Esophagus squamous epithelium (tissue), 5 donors: ENCODE measurements at regions not wholly inside any gene's neighbourhood (a gene's known extent, or its start where the extent isn't known, plus 50 kb on each side); places are given as distances from the start of the nearest gene placed in this dataset.

Experiments
- DNase-seq: peaks from one replicate; lab custom pipeline; 2025; lab: John Stamatoyannopoulos, UW
- H3K27ac ChIP-seq, 4 donors: fragments of 200-600 bp; sonication (generic); one replicate each; pipeline ENCODE4 v1.5.1; 2016 to 2019; ENCODE audit warnings: mild to moderate bottlenecking in 1 of 4
- H3K27me3 ChIP-seq, 4 donors: fragments of 200-600 bp; sonication (generic); 1 replicate in 3 of 4; 2 replicates in 1 of 4; pipeline versions ENCODE4 v1.5.1 to v1.6.0; 2017 to 2021; ENCODE audit warnings: antibody characterized with exemption in 1 of 4
- H3K36me3 ChIP-seq, 3 donors: fragments of 200-600 bp; sonication (generic); one replicate each; pipeline ENCODE4 v1.5.1; 2016 to 2019
- H3K4me1 ChIP-seq, 3 donors: fragments of 200-600 bp; sonication (generic); one replicate each; pipeline ENCODE4 v1.5.1; 2017 to 2019
- H3K4me3 ChIP-seq, 4 donors: fragments of 200-600 bp; sonication (generic); 1 replicate in 3 of 4; 2 replicates in 1 of 4; pipeline ENCODE4 v1.5.1; 2016 to 2019; ENCODE audit warnings: mild to moderate bottlenecking in 2 of 4, moderate library complexity in 1 of 4
- H3K9me3 ChIP-seq, 3 donors: fragments of 200-600 bp; sonication (generic); one replicate each; pipeline ENCODE4 v1.5.1; 2016 to 2019
- CTCF ChIP-seq, 6 experiments: fragments of 450-650 bp in 4 of 6; fragments of 200-600 bp in 2 of 6; sonication (generic) in 2 of 6; IDR thresholded peaks; one replicate each; pipeline ENCODE4 v1.5.1; 2016 to 2019; ENCODE audit warnings: antibody characterized with exemption in 6 of 6, mild to moderate bottlenecking in 4 of 6, moderate library complexity in 4 of 6
- POLR2A ChIP-seq, 4 donors: fragments of 450-650 bp; IDR thresholded peaks; one replicate each; pipeline ENCODE4 v1.6.1; 2017; ENCODE audit warnings: antibody characterized with exemption in 4 of 4, mild to moderate bottlenecking in 4 of 4, moderate library complexity in 3 of 4
- WGBS, 2 donors: methylation state at CpG; one replicate each; pipeline ENCODE4 v1.1.5; 2018; 5-methylcytosine and 5-hydroxymethylcytosine counted together
- intact Hi-C: fragments of 100-400 bp; cut with DNase I; formaldehyde crosslinking; loops from one replicate; pipeline ENCODE4 v1.15.0; 2022
- donor health status: DM: yes; HTN: yes; CAD: no.

- intact Hi-C loops = no loop called here
- Histone ChIP-seq H3K4me3 (no peak overlapping the region), H3K27me3 (no peaks in the 10 kb centered on the region), H3K27ac (no peak overlapping the region), H3K9me3 (no peaks in the 10 kb centered on the region), H3K4me1 (peaks cover 0 to 14% (median 0%) of the 10 kb centered on the region in 3 donors), H3K36me3 (peaks cover 0 to 36% (median 0%) of the 10 kb centered on the region in 3 donors)
- DNase-seq = no peak
- 73 to 95% methylated on average over 5 to 7 of the region's 7 CpGs for WGBS, 2 donors
- TF ChIP-seq POLR2A (IDR thresholded peaks at IDR 0.05) = no peak
- TF ChIP-seq CTCF (IDR thresholded peaks at IDR 0.05) = no peak
Observed at GRCh38 chr22:25382762-25383161, 163.3 kb downstream of the CRYBB2 start.

DNA sequence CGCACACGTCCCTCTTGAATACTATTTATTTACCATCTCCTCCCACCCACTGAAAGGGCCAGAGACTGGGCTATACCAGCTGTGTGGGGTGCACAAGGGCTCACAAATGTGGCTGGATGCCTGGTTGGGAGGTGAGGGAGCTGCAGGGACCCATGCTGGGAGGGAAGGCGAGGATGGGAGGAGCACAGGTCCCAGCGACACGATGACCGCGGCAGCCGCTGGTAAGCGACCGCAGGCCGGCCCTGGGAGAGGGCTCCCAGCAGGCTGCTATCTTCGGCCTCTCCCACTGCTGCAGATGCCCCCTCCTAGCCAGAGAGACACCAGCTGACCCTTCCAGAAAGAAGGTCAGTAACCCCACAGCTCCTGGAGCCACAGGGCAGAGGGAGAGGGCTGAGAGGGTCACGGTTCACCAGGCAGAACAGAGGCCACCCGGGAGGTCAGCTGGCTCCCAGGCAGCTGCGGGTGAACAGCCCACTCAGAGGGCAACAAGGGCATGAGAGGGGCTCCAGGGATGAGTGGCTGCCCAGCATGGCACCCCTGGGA, 163.9 kb downstream of the CRYBB2 start:
- H3K36me3 ChIP-seq = peaks cover 0 to 30% (median 0%) of the 10 kb centered on the region in 3 donors
- DNase-seq = no peak
- intact Hi-C loops = no loop called here
- H3K9me3 ChIP-seq = no peaks in the 10 kb centered on the region
- 50 to 79% methylated on average over 2 to 7 of the region's 15 CpGs for WGBS, 2 donors
- no peak overlapping the region for H3K27ac ChIP-seq
- TF ChIP-seq POLR2A (IDR thresholded peaks at IDR 0.05) (no peak), CTCF (IDR thresholded peaks at IDR 0.05) (no peak)
- H3K4me3 ChIP-seq = no peak overlapping the region
- peaks cover 0 to 15% (median 0%) of the 10 kb centered on the region in 3 donors for H3K4me1 ChIP-seq
- H3K27me3 ChIP-seq = no peaks in the 10 kb centered on the region

- no peaks in the 10 kb centered on the region for H3K9me3 ChIP-seq
- no peak overlapping the region for H3K27ac ChIP-seq
- no peak for DNase-seq
- peaks cover 0 to 20% (median 0%) of the 10 kb centered on the region in 3 donors for H3K4me1 ChIP-seq
- WGBS, 2 donors = 84 to 99% methylated on average over 10 to 17 of the region's 18 CpGs
- intact Hi-C loops = no loop called here
- no peak for TF ChIP-seq POLR2A (IDR thresholded peaks at IDR 0.05)
- no peak for TF ChIP-seq CTCF (IDR thresholded peaks at IDR 0.05)
- H3K27me3 ChIP-seq = no peaks in the 10 kb centered on the region
- H3K4me3 ChIP-seq = no peak overlapping the region
- peaks cover 0 to 24% (median 0%) of the 10 kb centered on the region in 3 donors for H3K36me3 ChIP-seq
Observed at GRCh38 chr22:25383892-25384291, 164.5 kb downstream of the CRYBB2 start.

GRCh38 chr22:25386538-25386884, 167.1 kb downstream of the CRYBB2 start:
- Histone ChIP-seq H3K4me1 (peaks cover 0 to 29% (median 3%) of the 10 kb centered on the region in 3 donors), H3K9me3 (no peaks in the 10 kb centered on the region), H3K4me3 (no peak overlapping the region), H3K36me3 (no peaks in the 10 kb centered on the region), H3K27me3 (no peaks in the 10 kb centered on the region), H3K27ac (no peak overlapping the region)
- TF ChIP-seq POLR2A (IDR thresholded peaks at IDR 0.05) (no peak), CTCF (IDR thresholded peaks at IDR 0.05) (no peak)
- no peak for DNase-seq
- intact Hi-C loops = no loop called here
- 69 to 77% methylated on average over 9 of the region's 9 CpGs for WGBS, 2 donors

DNA sequence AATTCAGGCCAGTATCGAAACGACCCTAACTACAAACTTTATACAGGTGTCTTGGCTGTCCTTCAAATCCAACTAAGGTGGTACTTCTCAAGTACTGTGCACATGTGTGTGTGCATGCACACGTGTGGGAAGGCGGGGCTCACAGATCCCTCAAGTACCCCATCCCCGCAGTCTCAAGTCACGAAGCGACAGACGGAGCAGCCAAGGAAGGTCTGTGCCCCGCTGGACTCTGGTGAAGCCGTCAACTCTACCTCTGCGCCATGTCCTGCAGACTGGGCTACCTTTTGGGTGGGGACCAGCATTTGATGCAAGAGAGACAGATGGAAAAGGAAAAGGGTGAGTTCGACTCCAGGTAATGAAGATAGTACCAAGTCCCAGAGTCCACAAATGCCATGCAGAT, 169.0 kb downstream of the CRYBB2 start:
- intact Hi-C loops = no loop called here
- no peak for DNase-seq
- Histone ChIP-seq H3K4me3 (no peak overlapping the region), H3K4me1 (peaks cover 0 to 29% (median 3%) of the 10 kb centered on the region in 3 donors), H3K36me3 (no peaks in the 10 kb centered on the region), H3K27me3 (no peaks in the 10 kb centered on the region), H3K9me3 (no peaks in the 10 kb centered on the region), H3K27ac (no peak overlapping the region)
- TF ChIP-seq CTCF (IDR thresholded peaks at IDR 0.05) (no peak), POLR2A (IDR thresholded peaks at IDR 0.05) (no peak)
- WGBS, 2 donors = 74 to 81% methylated on average over 3 to 5 of the region's 12 CpGs
